ENCODE measurements at regions not wholly inside any gene's neighbourhood (a gene's known extent, or its start where the extent isn't known, plus 50 kb on each side); places are given as distances from the start of the nearest gene placed in this dataset.

DNA sequence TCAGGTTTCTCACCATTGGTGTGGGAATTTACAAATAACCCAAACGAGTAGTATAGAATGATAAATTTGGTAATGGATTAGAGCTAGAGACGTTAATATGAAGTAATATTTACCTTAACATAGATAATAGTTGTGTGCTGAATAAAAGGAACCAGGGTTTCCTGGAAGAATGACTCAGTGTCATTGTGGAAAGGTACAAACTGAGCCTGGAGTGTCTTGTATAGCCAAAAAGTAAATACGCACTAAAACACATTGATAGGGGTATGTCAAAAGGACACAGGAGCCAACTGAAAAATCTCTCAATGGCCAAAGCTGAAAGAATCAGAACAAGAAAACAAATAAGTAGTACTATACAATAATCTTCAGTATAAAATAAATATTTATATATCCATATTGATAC lies 363.5 kb downstream of the SLCO4C1 start:
- TF ChIP-seq, protein P1, sequence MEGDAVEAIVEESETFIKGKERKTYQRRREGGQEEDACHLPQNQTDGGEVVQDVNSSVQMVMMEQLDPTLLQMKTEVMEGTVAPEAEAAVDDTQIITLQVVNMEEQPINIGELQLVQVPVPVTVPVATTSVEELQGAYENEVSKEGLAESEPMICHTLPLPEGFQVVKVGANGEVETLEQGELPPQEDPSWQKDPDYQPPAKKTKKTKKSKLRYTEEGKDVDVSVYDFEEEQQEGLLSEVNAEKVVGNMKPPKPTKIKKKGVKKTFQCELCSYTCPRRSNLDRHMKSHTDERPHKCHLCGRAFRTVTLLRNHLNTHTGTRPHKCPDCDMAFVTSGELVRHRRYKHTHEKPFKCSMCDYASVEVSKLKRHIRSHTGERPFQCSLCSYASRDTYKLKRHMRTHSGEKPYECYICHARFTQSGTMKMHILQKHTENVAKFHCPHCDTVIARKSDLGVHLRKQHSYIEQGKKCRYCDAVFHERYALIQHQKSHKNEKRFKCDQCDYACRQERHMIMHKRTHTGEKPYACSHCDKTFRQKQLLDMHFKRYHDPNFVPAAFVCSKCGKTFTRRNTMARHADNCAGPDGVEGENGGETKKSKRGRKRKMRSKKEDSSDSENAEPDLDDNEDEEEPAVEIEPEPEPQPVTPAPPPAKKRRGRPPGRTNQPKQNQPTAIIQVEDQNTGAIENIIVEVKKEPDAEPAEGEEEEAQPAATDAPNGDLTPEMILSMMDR (conservative IDR thresholded peaks at IDR 0.05; ENCODE audit: low read depth, low read length), result no peak
- TF ChIP-seq EZH2 (IDR thresholded peaks at IDR 0.05; ENCODE audit: low read length, unreplicated experiment) (no peak), EZH2phosphoT487 (IDR thresholded peaks at IDR 0.05; ENCODE audit: borderline replicate concordance, low read length) (no peak)

Measured in PC-3 (cell line).